Activated CD4-positive, alpha-beta T cell treated with anti-CD3 and anti-CD28 coated beads, Interleukin-2, amount 10 ng/mL, durations not matched to agents 7 days and 5 days (primary cell): ENCODE measurements at regions not wholly inside any gene's neighbourhood (a gene's known extent, or its start where the extent isn't known, plus 50 kb on each side); places are given as distances from the start of the nearest gene placed in this dataset.

Experiments used
- CTCF ChIA-PET: fragments of 350-600 bp; sonication (Branson Sonifier 250); formaldehyde crosslinking; loops from one replicate; lab custom pipeline; 2021; ENCODE audit warnings: antibody characterized with exemption; lab: Charles Lee
- POLR2A ChIA-PET: fragments of 350-600 bp; sonication (Branson Sonifier 250); formaldehyde crosslinking; loops from one replicate; lab custom pipeline; 2021; ENCODE audit warnings: antibody characterized with exemption; lab: Charles Lee
- DNase-seq: peaks from one replicate; pipeline ENCODE4 v3.0.0-alpha.2; 2020
- H3K27ac Mint-ChIP-seq: one replicate; pipeline ENCODE4 v1.8.0; 2021; ENCODE audit warnings: mild to moderate bottlenecking, moderate library complexity, mixed read lengths
- H3K27me3 Mint-ChIP-seq: one replicate; pipeline ENCODE4 v1.8.0; 2021; ENCODE audit warnings: mixed read lengths
- H3K36me3 Mint-ChIP-seq: one replicate; pipeline ENCODE4 v1.8.0; 2021; ENCODE audit warnings: low read depth, mixed read lengths
- H3K4me1 Mint-ChIP-seq: one replicate; pipeline ENCODE4 v1.8.0; 2021; ENCODE audit warnings: mixed read lengths
- H3K4me3 Mint-ChIP-seq: one replicate; pipeline ENCODE4 v1.8.0; 2021; ENCODE audit warnings: mild to moderate bottlenecking, moderate library complexity, mixed read lengths
- H3K9me3 Mint-ChIP-seq: one replicate; pipeline ENCODE4 v1.8.0; 2021; ENCODE audit warnings: mixed read lengths

DNA sequence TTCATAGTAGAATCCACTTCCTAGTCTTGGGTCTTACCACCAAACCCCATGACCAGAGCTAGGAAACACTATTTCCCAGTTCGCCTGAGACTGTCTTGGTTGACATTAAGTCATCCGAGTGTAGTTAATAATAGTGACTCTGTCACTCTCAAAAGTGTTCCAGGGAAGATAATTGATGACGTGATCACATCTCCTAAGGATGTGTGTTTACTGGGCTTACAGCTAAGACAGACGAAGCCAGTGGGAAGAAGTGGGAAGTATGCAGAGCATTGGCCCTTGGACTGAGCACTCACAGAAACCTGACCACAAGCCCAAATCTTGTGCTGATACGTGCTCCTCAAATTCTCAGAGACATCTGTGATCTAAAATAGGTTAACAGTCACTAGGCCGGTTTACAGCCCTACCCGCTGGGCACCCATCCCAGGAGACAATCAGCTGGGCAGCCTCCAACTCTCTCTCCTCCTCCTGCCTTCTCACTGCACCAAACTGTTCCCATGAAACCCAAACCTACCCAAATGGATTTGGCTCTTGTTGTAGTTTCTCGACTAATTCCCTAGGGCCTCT lies 316.6 kb downstream of the TLE1 start:
- no peaks in the 10 kb centered on the region for H3K4me1 Mint-ChIP-seq

DNA sequence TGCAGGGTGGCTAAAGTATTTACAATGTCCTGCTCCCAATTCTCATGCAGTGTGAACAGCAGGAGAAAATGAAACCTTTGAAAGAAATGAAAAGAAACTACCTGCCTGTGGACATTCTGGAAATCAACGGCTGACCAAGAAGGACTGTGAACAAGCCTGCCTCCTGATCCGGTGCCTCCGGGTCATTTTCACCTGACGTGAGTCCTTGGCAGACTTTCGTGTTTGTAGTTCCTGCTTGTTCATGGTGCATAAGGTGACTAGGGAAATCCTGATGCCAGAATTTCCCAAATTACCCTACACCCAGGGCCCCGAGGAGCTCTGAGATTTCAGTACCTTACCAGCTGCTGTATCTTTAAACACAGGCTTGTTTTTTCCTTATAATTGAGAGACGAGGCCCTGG lies 317.5 kb downstream of the TLE1 start:
- no peak overlapping the region for H3K27ac Mint-ChIP-seq
- H3K36me3 Mint-ChIP-seq: no peaks in the 10 kb centered on the region
- ChIA-PET CTCF (no interaction called here), POLR2A (no interaction called here)
- H3K27me3 Mint-ChIP-seq: no peaks in the 10 kb centered on the region
- H3K4me1 Mint-ChIP-seq: no peaks in the 10 kb centered on the region
- no peak overlapping the region for H3K4me3 Mint-ChIP-seq
- no peaks in the 10 kb centered on the region for H3K9me3 Mint-ChIP-seq
- DNase-seq: no peak

More for the DNA sequence above, 316.6 kb downstream of the TLE1 start:
- Mint-ChIP-seq H3K27me3 (no peaks in the 10 kb centered on the region), H3K27ac (no peak overlapping the region), H3K4me3 (no peak overlapping the region), H3K9me3 (no peaks in the 10 kb centered on the region), H3K36me3 (no peaks in the 10 kb centered on the region)
- ChIA-PET CTCF (no interaction called here), POLR2A (no interaction called here)
- DNase-seq: no peak

DNA sequence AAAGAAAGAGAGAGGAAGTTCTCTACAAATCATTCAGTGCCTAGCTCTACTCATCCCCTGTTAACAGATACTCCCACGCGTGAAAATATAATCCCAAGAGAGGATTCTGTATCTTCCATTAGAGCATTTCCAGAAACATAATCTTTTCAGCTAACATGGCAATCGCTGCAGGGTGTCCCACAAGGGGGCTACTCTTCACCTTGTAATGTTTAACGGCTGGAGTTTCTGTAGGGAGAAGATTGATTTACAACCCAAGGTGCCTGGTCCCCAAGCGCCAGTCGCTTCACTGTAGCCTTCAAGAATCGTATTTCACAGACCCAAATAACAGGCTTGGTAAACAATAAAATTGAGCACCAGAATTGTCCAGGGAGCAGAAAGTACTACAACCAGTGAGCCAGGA lies 318.7 kb downstream of the TLE1 start:
- no peak for DNase-seq
- Mint-ChIP-seq H3K9me3 (no peaks in the 10 kb centered on the region), H3K4me1 (no peaks in the 10 kb centered on the region), H3K4me3 (no peak overlapping the region), H3K27me3 (no peaks in the 10 kb centered on the region), H3K36me3 (no peaks in the 10 kb centered on the region), H3K27ac (no peak overlapping the region)
- POLR2A ChIA-PET: no interaction called here
- CTCF ChIA-PET: no interaction called here

- Mint-ChIP-seq H3K9me3 (no peaks in the 10 kb centered on the region), H3K4me3 (no peak overlapping the region), H3K27ac (no peak overlapping the region), H3K36me3 (no peaks in the 10 kb centered on the region), H3K27me3 (no peaks in the 10 kb centered on the region), H3K4me1 (no peaks in the 10 kb centered on the region)
- ChIA-PET CTCF (no interaction called here), POLR2A (no interaction called here)
- DNase-seq: no peak
Observed at GRCh38 chr9:81370096-81370495, 319.3 kb downstream of the TLE1 start.

GRCh38 chr9:81369121-81369520 lies 320.2 kb downstream of the TLE1 start:
- Mint-ChIP-seq H3K27me3 (no peaks in the 10 kb centered on the region), H3K36me3 (no peaks in the 10 kb centered on the region), H3K27ac (no peak overlapping the region), H3K9me3 (peaks cover 7% of the 10 kb centered on the region), H3K4me3 (no peak overlapping the region), H3K4me1 (no peaks in the 10 kb centered on the region)
- CTCF ChIA-PET: no interaction called here
- DNase-seq: no peak
- POLR2A ChIA-PET: no interaction called here

- POLR2A ChIA-PET: no interaction called here
- no peaks in the 10 kb centered on the region for H3K27me3 Mint-ChIP-seq
- no peaks in the 10 kb centered on the region for H3K36me3 Mint-ChIP-seq
- CTCF ChIA-PET: no interaction called here
- H3K4me3 Mint-ChIP-seq: no peak overlapping the region
- no peaks in the 10 kb centered on the region for H3K4me1 Mint-ChIP-seq
- no peak overlapping the region for H3K27ac Mint-ChIP-seq
- no peak for DNase-seq
- H3K9me3 Mint-ChIP-seq: peaks cover 15% of the 10 kb centered on the region
Observed at GRCh38 chr9:81363916-81364480, 325.3 kb downstream of the TLE1 start.

- Mint-ChIP-seq H3K4me3 (no peak overlapping the region), H3K9me3 (peaks cover 15% of the 10 kb centered on the region), H3K4me1 (no peaks in the 10 kb centered on the region), H3K27ac (no peak overlapping the region), H3K27me3 (no peaks in the 10 kb centered on the region), H3K36me3 (no peaks in the 10 kb centered on the region)
- DNase-seq: no peak
- ChIA-PET CTCF (no interaction called here), POLR2A (no interaction called here)
Observed at GRCh38 chr9:81361296-81361695, 328.1 kb downstream of the TLE1 start.

DNA sequence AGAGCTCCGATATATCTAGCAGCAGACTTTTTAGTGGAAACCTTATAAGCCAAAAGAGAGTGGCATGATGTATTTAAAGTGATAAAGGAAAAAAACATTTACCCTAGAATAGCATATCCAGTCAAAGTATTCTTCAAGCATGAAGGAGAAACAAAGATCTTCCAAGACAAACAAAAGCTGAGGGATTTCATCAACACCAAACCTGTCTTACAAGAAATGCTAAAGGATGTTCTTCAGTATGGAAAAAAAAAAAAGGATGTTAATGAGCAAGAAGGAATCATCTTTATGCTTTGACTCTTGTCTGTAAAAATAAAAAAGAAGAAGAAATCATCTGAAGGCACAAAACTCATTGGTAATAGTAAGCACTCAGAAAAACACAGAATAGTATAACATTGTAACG lies 338.2 kb downstream of the TLE1 start:
- POLR2A ChIA-PET: no interaction called here
- no peak overlapping the region for H3K4me3 Mint-ChIP-seq
- no peaks in the 10 kb centered on the region for H3K27me3 Mint-ChIP-seq
- CTCF ChIA-PET: no interaction called here
- H3K36me3 Mint-ChIP-seq: no peaks in the 10 kb centered on the region
- no peaks in the 10 kb centered on the region for H3K4me1 Mint-ChIP-seq
- no peak overlapping the region for H3K27ac Mint-ChIP-seq
- H3K9me3 Mint-ChIP-seq: no peaks in the 10 kb centered on the region
- no peak for DNase-seq

DNA sequence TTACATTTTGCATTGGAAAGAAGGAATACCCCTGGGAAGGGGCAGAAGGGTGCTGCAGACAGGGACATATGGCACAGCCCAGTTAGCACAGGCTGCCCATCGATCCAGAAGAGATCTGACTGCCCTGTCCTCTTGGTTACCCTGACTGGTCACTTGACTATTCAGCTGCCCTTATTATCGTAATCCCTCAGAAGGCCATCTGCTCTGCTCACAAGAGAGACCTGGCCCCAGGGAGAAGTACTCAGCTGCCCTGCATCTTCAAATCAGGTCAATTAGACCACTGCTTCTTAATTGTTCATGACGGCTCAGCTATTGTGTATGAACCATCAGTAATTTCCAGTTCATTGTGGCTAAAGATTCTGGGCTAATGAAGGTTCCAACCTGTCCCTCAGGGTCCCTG lies 345.0 kb downstream of the TLE1 start:
- H3K27me3 Mint-ChIP-seq: no peaks in the 10 kb centered on the region
- DNase-seq: no peak
- CTCF ChIA-PET: no interaction called here
- H3K27ac Mint-ChIP-seq: no peak overlapping the region
- H3K4me3 Mint-ChIP-seq: no peak overlapping the region
- H3K36me3 Mint-ChIP-seq: no peaks in the 10 kb centered on the region
- H3K4me1 Mint-ChIP-seq: no peaks in the 10 kb centered on the region
- H3K9me3 Mint-ChIP-seq: no peaks in the 10 kb centered on the region
- POLR2A ChIA-PET: no interaction called here

DNA sequence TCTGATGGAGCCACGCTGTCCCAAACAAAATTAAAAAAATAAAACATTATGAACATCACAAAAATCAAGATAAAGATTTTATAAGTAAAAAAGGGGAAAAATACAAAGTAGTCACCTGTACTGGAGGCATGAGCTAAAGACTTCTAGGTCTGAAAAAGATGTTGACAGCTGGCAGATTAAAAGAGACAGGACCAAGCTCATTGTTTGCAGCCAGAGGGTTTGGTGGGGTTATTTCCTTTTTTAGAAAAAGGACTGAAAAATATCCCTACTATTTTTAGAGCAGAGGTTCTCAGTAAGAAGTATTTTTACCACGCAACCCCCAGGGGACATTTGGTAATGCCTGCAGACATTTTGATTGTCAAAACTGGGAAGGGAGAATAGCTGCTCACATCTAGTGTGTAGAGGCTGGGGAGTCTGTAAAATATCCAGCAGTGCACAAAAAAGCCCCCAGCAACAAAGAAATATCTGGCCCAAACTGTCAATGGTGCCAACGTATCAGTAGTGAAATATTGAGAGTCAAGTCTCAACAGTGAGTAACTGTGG lies 353.4 kb downstream of the TLE1 start:
- Mint-ChIP-seq H3K27ac (no peak overlapping the region), H3K36me3 (no peaks in the 10 kb centered on the region), H3K9me3 (peaks cover 8% of the 10 kb centered on the region), H3K27me3 (no peaks in the 10 kb centered on the region), H3K4me1 (no peaks in the 10 kb centered on the region), H3K4me3 (no peak overlapping the region)
- CTCF ChIA-PET: interaction anchor here (0.6 kb wide), 1 partner anchor 24 kb away, joined by 3 read pairs; no protein-coding TSS in a partner anchor
- no peak for DNase-seq
- POLR2A ChIA-PET: no interaction called here

- Mint-ChIP-seq H3K4me1 (no peaks in the 10 kb centered on the region), H3K9me3 (peaks cover 10% of the 10 kb centered on the region), H3K27ac (no peak overlapping the region), H3K36me3 (no peaks in the 10 kb centered on the region), H3K27me3 (no peaks in the 10 kb centered on the region), H3K4me3 (no peak overlapping the region)
- POLR2A ChIA-PET: no interaction called here
- no peak for DNase-seq
- CTCF ChIA-PET: no interaction called here
Observed at GRCh38 chr9:81321551-81321950, 367.8 kb downstream of the TLE1 start.

GRCh38 chr9:81320909-81321482 lies 368.4 kb downstream of the TLE1 start:
- no peaks in the 10 kb centered on the region for H3K27me3 Mint-ChIP-seq
- ChIA-PET POLR2A (no interaction called here), CTCF (no interaction called here)
- H3K27ac Mint-ChIP-seq: no peak overlapping the region
- no peaks in the 10 kb centered on the region for H3K36me3 Mint-ChIP-seq
- DNase-seq: no peak
- H3K9me3 Mint-ChIP-seq: peaks cover 9% of the 10 kb centered on the region
- H3K4me1 Mint-ChIP-seq: no peaks in the 10 kb centered on the region
- no peak overlapping the region for H3K4me3 Mint-ChIP-seq

DNA sequence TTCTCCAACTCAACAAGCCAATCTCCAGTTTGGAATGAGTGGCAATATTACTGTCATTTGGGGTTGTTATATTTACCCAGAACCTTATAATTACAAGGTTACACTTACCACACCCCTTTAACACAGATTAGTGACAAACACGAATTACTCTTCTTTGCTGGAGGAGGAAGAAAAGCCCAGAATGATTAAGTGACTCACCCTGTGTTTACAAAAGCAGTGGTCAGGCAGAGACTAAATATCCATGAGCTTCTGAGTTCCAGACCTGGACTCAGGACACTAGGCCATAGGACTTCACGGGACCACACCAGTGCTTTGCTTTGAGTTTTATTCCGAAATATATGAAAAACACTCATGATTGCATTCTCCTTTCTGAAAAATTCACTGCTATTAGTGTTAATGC lies 370.8 kb downstream of the TLE1 start:
- H3K27me3 Mint-ChIP-seq: no peaks in the 10 kb centered on the region
- H3K4me1 Mint-ChIP-seq: no peaks in the 10 kb centered on the region
- no peak overlapping the region for H3K27ac Mint-ChIP-seq
- no peaks in the 10 kb centered on the region for H3K36me3 Mint-ChIP-seq
- H3K9me3 Mint-ChIP-seq: peaks cover 16% of the 10 kb centered on the region
- ChIA-PET CTCF (no interaction called here), POLR2A (no interaction called here)
- H3K4me3 Mint-ChIP-seq: no peak overlapping the region
- DNase-seq: no peak
